ENCODE measurements at regions not wholly inside any gene's neighbourhood (a gene's known extent, or its start where the extent isn't known, plus 50 kb on each side); places are given as distances from the start of the nearest gene placed in this dataset.

DNA sequence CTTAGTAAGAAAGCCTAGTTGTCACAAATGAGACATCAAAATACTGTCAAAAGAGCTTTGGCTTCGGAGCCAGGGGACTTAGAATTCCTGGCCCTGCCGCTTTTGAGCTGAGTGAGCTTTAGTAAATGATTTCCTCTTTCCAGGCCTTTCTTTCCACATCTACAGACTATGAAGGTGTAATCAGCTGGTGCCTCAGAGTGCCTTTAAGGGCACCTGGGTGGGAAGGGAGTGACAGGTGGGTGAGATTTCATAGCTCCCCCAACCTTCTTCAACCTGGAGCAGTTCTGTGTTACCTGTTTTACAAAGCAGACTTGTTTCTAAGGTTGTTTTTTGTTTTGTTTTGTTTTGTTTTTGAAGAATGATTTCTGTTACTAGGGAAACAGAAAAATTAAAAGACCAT is 154.7 kb upstream of the BOD1L1 start:
- Histone ChIP-seq H3K9me3 (ENCODE audit: control insufficient read depth, insufficient read depth, low read length) (no peaks in the 10 kb centered on the region), H3K4me1 (ENCODE audit: control insufficient read depth, insufficient read depth, low read length) (no peaks in the 10 kb centered on the region), H3K36me3 (ENCODE audit: control insufficient read depth, insufficient read depth, low read length) (no peaks in the 10 kb centered on the region), H3K27me3 (ENCODE audit: control insufficient read depth, insufficient read depth, low read length) (no peaks in the 10 kb centered on the region), H3K4me3 (ENCODE audit: low read length) (no peak overlapping the region), H3K27ac (ENCODE audit: low read length) (no peak overlapping the region)
- no peak for DNase-seq
- WGBS (ENCODE audit: insufficient coverage) = 81% methylated on average over 2 of the region's 2 CpGs
- Mint-ChIP-seq H3K36me3 (no peaks in the 10 kb centered on the region), H3K4me1 (no peaks in the 10 kb centered on the region), H3K27ac (no peak overlapping the region), H3K4me3 (no peak overlapping the region), H3K9me3 (peaks cover 0 to 5% of the 10 kb centered on the region in 2 donors), H3K27me3 (ENCODE audit: low read depth in 2 of 2) (no peaks in the 10 kb centered on the region)
- ATAC-seq = no peak
- intact Hi-C loops (cut with micrococcal nuclease) = no loop called here
- TF ChIP-seq, protein P1, sequence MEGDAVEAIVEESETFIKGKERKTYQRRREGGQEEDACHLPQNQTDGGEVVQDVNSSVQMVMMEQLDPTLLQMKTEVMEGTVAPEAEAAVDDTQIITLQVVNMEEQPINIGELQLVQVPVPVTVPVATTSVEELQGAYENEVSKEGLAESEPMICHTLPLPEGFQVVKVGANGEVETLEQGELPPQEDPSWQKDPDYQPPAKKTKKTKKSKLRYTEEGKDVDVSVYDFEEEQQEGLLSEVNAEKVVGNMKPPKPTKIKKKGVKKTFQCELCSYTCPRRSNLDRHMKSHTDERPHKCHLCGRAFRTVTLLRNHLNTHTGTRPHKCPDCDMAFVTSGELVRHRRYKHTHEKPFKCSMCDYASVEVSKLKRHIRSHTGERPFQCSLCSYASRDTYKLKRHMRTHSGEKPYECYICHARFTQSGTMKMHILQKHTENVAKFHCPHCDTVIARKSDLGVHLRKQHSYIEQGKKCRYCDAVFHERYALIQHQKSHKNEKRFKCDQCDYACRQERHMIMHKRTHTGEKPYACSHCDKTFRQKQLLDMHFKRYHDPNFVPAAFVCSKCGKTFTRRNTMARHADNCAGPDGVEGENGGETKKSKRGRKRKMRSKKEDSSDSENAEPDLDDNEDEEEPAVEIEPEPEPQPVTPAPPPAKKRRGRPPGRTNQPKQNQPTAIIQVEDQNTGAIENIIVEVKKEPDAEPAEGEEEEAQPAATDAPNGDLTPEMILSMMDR (IDR thresholded peaks at IDR 0.05) = no peak

DNA sequence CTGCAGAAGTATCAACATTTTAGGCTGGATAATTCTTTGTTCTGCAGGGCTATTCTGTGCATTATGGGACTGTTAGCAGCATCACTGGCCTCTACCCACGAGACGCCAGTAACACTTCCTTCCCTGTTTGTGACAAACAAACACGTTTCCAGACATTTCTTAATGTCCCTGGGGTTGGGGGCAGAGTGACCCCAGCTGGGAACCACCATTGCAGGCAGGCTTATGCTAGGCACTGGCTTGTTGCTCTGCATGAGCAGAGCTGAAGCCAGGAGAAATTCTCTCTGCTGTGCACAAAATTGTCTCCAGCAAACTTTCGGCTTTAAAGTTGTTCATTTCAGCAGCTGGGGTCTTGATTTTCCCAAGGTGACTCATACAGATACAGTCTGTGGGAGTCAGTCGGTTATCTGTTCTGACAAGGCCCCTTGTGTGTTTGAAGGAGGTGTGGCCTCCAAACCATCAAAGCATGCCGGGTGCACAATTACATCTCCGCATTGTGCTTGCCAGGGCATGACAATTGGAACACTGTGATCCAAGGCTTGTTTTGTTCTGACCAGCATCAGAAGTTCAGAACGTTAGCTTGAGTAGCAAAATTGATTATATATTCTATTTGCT is 156.4 kb upstream of the BOD1L1 start:
- Mint-ChIP-seq H3K27me3 (ENCODE audit: low read depth in 2 of 2) (no peaks in the 10 kb centered on the region), H3K4me3 (no peak overlapping the region), H3K4me1 (no peaks in the 10 kb centered on the region), H3K9me3 (peaks cover 0 to 1% of the 10 kb centered on the region in 2 donors), H3K36me3 (no peaks in the 10 kb centered on the region), H3K27ac (no peak overlapping the region)
- TF ChIP-seq, protein P1 (IDR thresholded peaks at IDR 0.05) = no peak
- intact Hi-C loops (cut with micrococcal nuclease) = loop anchor here (1.0 kb wide), 1 partner anchor 19 kb away; no protein-coding TSS in a partner anchor
- H3K27ac ChIP-seq (ENCODE audit: low read length) = no peak overlapping the region
- no peak for DNase-seq
- ATAC-seq = no peak
- H3K27me3 ChIP-seq (ENCODE audit: control insufficient read depth, insufficient read depth, low read length) = no peaks in the 10 kb centered on the region
- H3K4me3 ChIP-seq (ENCODE audit: low read length) = no peak overlapping the region
- H3K36me3 ChIP-seq (ENCODE audit: control insufficient read depth, insufficient read depth, low read length) = no peaks in the 10 kb centered on the region
- no peaks in the 10 kb centered on the region for H3K4me1 ChIP-seq (ENCODE audit: control insufficient read depth, insufficient read depth, low read length)
- WGBS (ENCODE audit: insufficient coverage) = 66% methylated on average over 7 of the region's 8 CpGs
- H3K9me3 ChIP-seq (ENCODE audit: control insufficient read depth, insufficient read depth, low read length) = no peaks in the 10 kb centered on the region

DNA sequence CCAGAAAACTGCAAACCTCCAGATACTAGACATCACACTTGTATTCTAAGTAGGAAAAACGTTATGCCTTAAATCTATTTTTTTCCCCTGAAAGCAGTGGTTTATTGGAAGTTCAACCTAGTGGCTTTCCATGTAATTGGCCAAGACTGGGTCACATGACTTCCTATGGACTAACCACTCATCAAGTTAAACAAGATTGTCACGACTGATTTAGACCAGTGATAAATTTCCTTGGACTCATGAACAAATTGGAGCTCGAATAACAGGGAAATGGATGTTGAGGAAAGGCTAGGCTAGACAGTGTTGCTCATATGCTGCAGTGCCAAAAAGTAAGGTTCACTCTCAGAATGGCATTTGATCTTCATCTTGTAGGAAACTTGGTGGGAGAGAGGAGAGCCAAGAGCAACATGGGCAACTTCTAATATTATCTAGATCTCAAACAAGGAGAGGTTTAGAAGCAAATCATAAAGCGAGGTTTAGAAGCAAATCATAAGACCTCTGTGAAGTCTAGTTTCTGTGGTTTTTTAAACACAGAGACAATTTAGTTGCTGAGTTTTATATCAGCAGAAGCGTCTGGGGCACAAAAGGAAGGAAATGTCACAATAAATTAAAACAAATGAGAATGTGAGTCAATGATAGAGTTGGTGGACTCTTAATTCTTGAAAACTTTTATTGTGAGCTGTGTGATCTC is 165.6 kb upstream of the BOD1L1 start:
- H3K4me1 Mint-ChIP-seq = no peaks in the 10 kb centered on the region
- no peak overlapping the region for H3K27ac Mint-ChIP-seq
- Histone ChIP-seq H3K4me1 (ENCODE audit: control insufficient read depth, insufficient read depth, low read length) (no peaks in the 10 kb centered on the region), H3K36me3 (ENCODE audit: control insufficient read depth, insufficient read depth, low read length) (no peaks in the 10 kb centered on the region), H3K4me3 (ENCODE audit: low read length) (no peak overlapping the region), H3K27ac (ENCODE audit: low read length) (no peak overlapping the region), H3K9me3 (ENCODE audit: control insufficient read depth, insufficient read depth, low read length) (no peaks in the 10 kb centered on the region), H3K27me3 (ENCODE audit: control insufficient read depth, insufficient read depth, low read length) (no peaks in the 10 kb centered on the region)
- peaks cover 2 to 12% of the 10 kb centered on the region in 2 donors for H3K9me3 Mint-ChIP-seq
- WGBS (ENCODE audit: insufficient coverage) = 11% methylated on average over 4 of the region's 5 CpGs
- H3K27me3 Mint-ChIP-seq (ENCODE audit: low read depth in 2 of 2) = no peaks in the 10 kb centered on the region
- intact Hi-C loops (cut with micrococcal nuclease) = no loop called here
- TF ChIP-seq, protein P1 (IDR thresholded peaks at IDR 0.05) = no peak
- DNase-seq = no peak
- no peak overlapping the region for H3K4me3 Mint-ChIP-seq
- no peak for ATAC-seq
- no peaks in the 10 kb centered on the region for H3K36me3 Mint-ChIP-seq

Data from natural killer cell (primary cell).